SK-N-SH (cell line): ENCODE measurements at regions not wholly inside any gene's neighbourhood (a gene's known extent, or its start where the extent isn't known, plus 50 kb on each side); places are given as distances from the start of the nearest gene placed in this dataset.

Source experiments
- CTCF ChIA-PET: fragments of 300-600, 350-600 bp; formaldehyde crosslinking; extraction: SDS; loops from one replicate; lab custom pipeline; 2021; lab: Yijun Ruan, JAX
- POLR2A ChIA-PET: fragments of 350-600 bp; sonication (Branson Sonifier 250); formaldehyde crosslinking; extraction: SDS; loops from one replicate; lab custom pipeline; 2020; ENCODE audit warnings: antibody characterized with exemption, inconsistent platforms; lab: Yijun Ruan, JAX
- DNase-seq: peaks from one replicate; pipeline ENCODE4 v3.0.0; 2012
- H2AFZ ChIP-seq: fragments of 200-600 bp; sonication (generic); 2 replicates; pipeline ENCODE4 v1.8.1; 2016; ENCODE audit warnings: antibody characterized with exemption, mild to moderate bottlenecking, low read depth
- H3F3A ChIP-seq: fragments of 200-600 bp; sonication (generic); replicated peaks from 2 replicates; pipeline ENCODE3; 2016; ENCODE audit warnings: antibody characterized with exemption, mild to moderate bottlenecking; ENCODE audit not compliant: insufficient read depth
- H3K27ac ChIP-seq, 2 experiments: fragments of 200-500 bp in 1 of 2; fragments of 200-600 bp in 1 of 2; sonication (Bioruptor generic) in 1 of 2; sonication (generic), shearing (Covaris generic) in 1 of 2; 2 replicates each; pipeline versions ENCODE4 v1.5.1 to v1.6.1; 2014 to 2016; ENCODE audit warnings: low read depth in 2 of 2, inconsistent platforms in 1 of 2, low read length in 1 of 2, mild to moderate bottlenecking in 1 of 2, mixed read lengths in 1 of 2
- H3K27me3 ChIP-seq: fragments of 200-600 bp; sonication (generic), shearing (Covaris generic); 2 replicates; pipeline ENCODE4 v1.6.1; 2016; ENCODE audit warnings: mixed run types; ENCODE audit not compliant: insufficient read depth
- H3K36me3 ChIP-seq, 2 experiments: fragments of 200-500 bp in 1 of 2; fragments of 200-600 bp in 1 of 2; sonication (Bioruptor generic) in 1 of 2; sonication (generic) in 1 of 2; replicated peaks in 1 of 2; 2 replicates each; pipeline versions ENCODE3 to v1.5.1; 2014 to 2016; ENCODE audit warnings: low read length in 1 of 2, mild to moderate bottlenecking in 1 of 2; ENCODE audit not compliant: insufficient read depth in 2 of 2, control insufficient read depth in 1 of 2
- H3K4me1 ChIP-seq, 2 experiments: fragments of 200-500 bp in 1 of 2; fragments of 200-600 bp in 1 of 2; sonication (Bioruptor generic) in 1 of 2; sonication (generic), shearing (Covaris generic) in 1 of 2; 2 replicates each; pipeline versions ENCODE4 v1.5.1 to v1.6.1; 2014 to 2016; ENCODE audit warnings: low read depth in 1 of 2, low read length in 1 of 2, mixed run types in 1 of 2; ENCODE audit not compliant: insufficient read depth in 2 of 2, control insufficient read depth in 1 of 2
- H3K4me2 ChIP-seq: fragments of 200-600 bp; sonication (generic), shearing (Covaris generic); 2 replicates; pipeline ENCODE4 v1.6.1; 2017; ENCODE audit warnings: mixed run types
- H3K4me3 ChIP-seq, 2 experiments: fragments of 200-500 bp in 1 of 2; fragments of 200-600 bp in 1 of 2; sonication (Bioruptor generic) in 1 of 2; sonication (generic), shearing (Covaris generic) in 1 of 2; 2 replicates each; pipeline versions ENCODE4 v1.5.1 to v1.8.1; 2014 to 2016; ENCODE audit warnings: low read depth in 2 of 2, inconsistent platforms in 1 of 2, low read length in 1 of 2, mild to moderate bottlenecking in 1 of 2, mixed read lengths in 1 of 2, moderate library complexity in 1 of 2
- H3K79me2 ChIP-seq: fragments of 200-600 bp; sonication (generic); 2 replicates; pipeline ENCODE4 v1.8.1; 2017; ENCODE audit warnings: mild to moderate bottlenecking; ENCODE audit not compliant: insufficient read depth
- H3K9ac ChIP-seq: fragments of 200-600 bp; sonication (generic); 2 replicates; pipeline ENCODE4 v1.6.1; 2017; ENCODE audit warnings: mixed run types
- H3K9me2 ChIP-seq: fragments of 200-600 bp; sonication (generic); 2 replicates; pipeline ENCODE4 v1.6.1; 2017; ENCODE audit warnings: mixed run types
- H3K9me3 ChIP-seq: fragments of 200-600 bp; sonication (generic); 2 replicates; pipeline ENCODE4 v1.6.1; 2017; ENCODE audit warnings: mixed run types, mild to moderate bottlenecking, moderate library complexity
- H4K20me1 ChIP-seq: fragments of 200-600 bp; sonication (generic); 2 replicates; pipeline ENCODE4 v1.6.1; 2017; ENCODE audit warnings: mild to moderate bottlenecking, mixed run types; ENCODE audit not compliant: insufficient read depth
- CHD2 ChIP-seq: fragments of 150-350 bp; IDR thresholded peaks from 2 replicates; pipeline ENCODE4 v1.6.1; 2018; ENCODE audit warnings: low read length; ENCODE audit not compliant: partially characterized antibody
- ELF1 ChIP-seq: IDR thresholded peaks from 2 replicates; pipeline ENCODE4 v1.4.0; 2012
- FOSL2 ChIP-seq: IDR thresholded peaks from 2 replicates; pipeline ENCODE4 v1.4.0; 2012; ENCODE audit warnings: low read depth, mild to moderate bottlenecking, moderate library complexity, borderline replicate concordance
- FOXM1 ChIP-seq: IDR thresholded peaks from 2 replicates; pipeline ENCODE4 v1.4.0; 2012; ENCODE audit warnings: low read depth, mild to moderate bottlenecking
- IRF3 ChIP-seq: fragments of 150-350 bp; IDR thresholded peaks from 2 replicates; pipeline ENCODE4 v1.6.1; 2016; ENCODE audit warnings: mild to moderate bottlenecking, low read depth, low read length
- JUND ChIP-seq: IDR thresholded peaks from 2 replicates; pipeline ENCODE4 v1.4.0; 2012
- MXI1 ChIP-seq: IDR thresholded peaks from 2 replicates; pipeline ENCODE4 v1.6.1; 2012; ENCODE audit warnings: mild to moderate bottlenecking, low read depth, low read length, improper control_type of control experiment
- NFIC ChIP-seq: IDR thresholded peaks from 2 replicates; pipeline ENCODE4 v1.4.0; 2012; ENCODE audit warnings: borderline replicate concordance
- NRF1 ChIP-seq: IDR thresholded peaks from 2 replicates; pipeline ENCODE4 v1.6.1; 2012; ENCODE audit warnings: low read depth, mild to moderate bottlenecking, low read length
- PBX3 ChIP-seq: IDR thresholded peaks from 2 replicates; pipeline ENCODE4; 2012
- REST ChIP-seq: IDR thresholded peaks from 2 replicates; pipeline ENCODE4 v1.6.1; 2012; ENCODE audit warnings: mild to moderate bottlenecking, low read depth, low read length, moderate library complexity
- RXRA ChIP-seq: IDR thresholded peaks from 2 replicates; pipeline ENCODE4 v1.4.0; 2012; ENCODE audit warnings: low read depth, mild to moderate bottlenecking, borderline replicate concordance
- TCF12 ChIP-seq: IDR thresholded peaks from 2 replicates; pipeline ENCODE4 v1.4.0; 2012
- TEAD4 ChIP-seq: IDR thresholded peaks from 2 replicates; pipeline ENCODE4 v1.4.0; 2012; ENCODE audit warnings: mild to moderate bottlenecking, borderline replicate concordance; ENCODE audit not compliant: insufficient read depth
- USF1 ChIP-seq: IDR thresholded peaks from 2 replicates; pipeline ENCODE4 v1.4.0; 2012; ENCODE audit warnings: low read depth, borderline replicate concordance
- USF2 ChIP-seq: fragments of 150-350 bp; IDR thresholded peaks from 2 replicates; pipeline ENCODE4 v1.6.1; 2017; ENCODE audit warnings: antibody characterized with exemption, low read length, low read depth, borderline replicate concordance
- WGBS: methylation state at CpG from one replicate; pipeline ENCODE4 v1.1.6; 2017; ENCODE audit warnings: low lambda C conversion rate; 5-methylcytosine and 5-hydroxymethylcytosine counted together

- no peak for TF ChIP-seq FOXM1
- no peak for TF ChIP-seq TCF12
- POLR2A ChIA-PET, result no interaction called here
- H3K4me3 ChIP-seq, result no peak overlapping the region
- no peak overlapping the region for H3K9ac ChIP-seq
- H3K36me3 ChIP-seq, result no peaks in the 10 kb centered on the region
- no peaks in the 10 kb centered on the region for H3K27me3 ChIP-seq
- H2AFZ ChIP-seq, result no peak overlapping the region
- no peaks in the 10 kb centered on the region; a peak in 1 of 4 replicates for H3K4me1 ChIP-seq
- H4K20me1 ChIP-seq, result no peaks in the 10 kb centered on the region
- DNase-seq, result no peak
- H3K9me2 ChIP-seq, result no peaks in the 10 kb centered on the region
- H3K79me2 ChIP-seq, result no peaks in the 10 kb centered on the region
- H3F3A ChIP-seq, result no peaks in the 10 kb centered on the region
- no peak overlapping the region for H3K27ac ChIP-seq
- no peak overlapping the region for H3K4me2 ChIP-seq
- 67% methylated on average over 1 of the region's 1 CpG for WGBS
- CTCF ChIA-PET, result interaction anchor here (0.9 kb wide), 1 partner anchor 584 kb away, joined by 4 read pairs; no protein-coding TSS in a partner anchor
- no peaks in the 10 kb centered on the region for H3K9me3 ChIP-seq
Measured at GRCh38 chr5:144788046-144788445, 617.4 kb downstream of the KCTD16 start.

- Histone ChIP-seq H3K4me1 (no peaks in the 10 kb centered on the region), H3K27ac (no peak overlapping the region), H3K36me3 (no peaks in the 10 kb centered on the region), H3K79me2 (no peaks in the 10 kb centered on the region), H3K9me3 (no peaks in the 10 kb centered on the region), H3F3A (no peaks in the 10 kb centered on the region), H3K9ac (no peak overlapping the region), H2AFZ (no peak overlapping the region), H3K27me3 (no peaks in the 10 kb centered on the region), H3K4me3 (no peak overlapping the region), H3K9me2 (no peaks in the 10 kb centered on the region), H3K4me2 (no peak overlapping the region), H4K20me1 (no peaks in the 10 kb centered on the region)
- 71% methylated on average over 3 of the region's 3 CpGs for WGBS
- CTCF ChIA-PET, result no interaction called here
- POLR2A ChIA-PET, result no interaction called here
- TF ChIP-seq ELF1, result no peak
- TF ChIP-seq CHD2, result no peak
- no peak for TF ChIP-seq NFIC
- TF ChIP-seq TEAD4, result no peak
- TF ChIP-seq IRF3, result no peak
- no peak for TF ChIP-seq RXRA
- TF ChIP-seq JUND, result no peak
- DNase-seq, result no peak
Measured at GRCh38 chr5:144779368-144779767, 608.7 kb downstream of the KCTD16 start.

- no peak overlapping the region for H3K4me3 ChIP-seq
- H3K9me2 ChIP-seq, result no peaks in the 10 kb centered on the region
- WGBS, result 18% methylated on average over 2 of the region's 2 CpGs
- H3K4me2 ChIP-seq, result no peak overlapping the region
- no peak overlapping the region for H2AFZ ChIP-seq
- no peak overlapping the region for H3K27ac ChIP-seq
- H3K9ac ChIP-seq, result no peak overlapping the region
- no peaks in the 10 kb centered on the region for H3K4me1 ChIP-seq
- DNase-seq, result no peak
- no peaks in the 10 kb centered on the region for H4K20me1 ChIP-seq
- ChIA-PET POLR2A (no interaction called here), CTCF (interaction anchor here (0.9 to 1.3 kb wide), 2 partner anchors 10 to 14 kb away, joined by 3 to 4 read pairs; no protein-coding TSS in a partner anchor)
- H3K79me2 ChIP-seq, result no peaks in the 10 kb centered on the region
- H3K27me3 ChIP-seq, result no peaks in the 10 kb centered on the region
- no peaks in the 10 kb centered on the region for H3F3A ChIP-seq
- no peaks in the 10 kb centered on the region for H3K9me3 ChIP-seq
- H3K36me3 ChIP-seq, result no peaks in the 10 kb centered on the region
- no peak for TF ChIP-seq MXI1
- no peak for TF ChIP-seq NRF1
- no peak for TF ChIP-seq PBX3
- TF ChIP-seq CHD2, result no peak
- no peak for TF ChIP-seq REST
- no peak for TF ChIP-seq RXRA
- TF ChIP-seq FOSL2, result no peak
- TF ChIP-seq USF1, result no peak
- TF ChIP-seq NFIC, result no peak
- TF ChIP-seq JUND, result no peak
- no peak for TF ChIP-seq USF2
Measured at GRCh38 chr5:144778561-144778960, 607.9 kb downstream of the KCTD16 start.
